ENCODE measurements at regions not wholly inside any gene's neighbourhood (a gene's known extent, or its start where the extent isn't known, plus 50 kb on each side); places are given as distances from the start of the nearest gene placed in this dataset.

GRCh38 chr14:86613786-86614185 is 1083.8 kb downstream of the FLRT2 start:
- H3K4me3 ChIP-seq: no peak overlapping the region
- intact Hi-C loops (cut with DNase I): no loop called here
- no peaks in the 10 kb centered on the region for H3K27me3 ChIP-seq
- H3K27ac ChIP-seq: no peak overlapping the region
- no peaks in the 10 kb centered on the region for H3K9me3 ChIP-seq
- ATAC-seq: no peak
- no peaks in the 10 kb centered on the region for H3K36me3 ChIP-seq (replicated peaks in 1 of 2; ENCODE audit: insufficient read depth in 1 of 2, low read depth in 2 of 2)
- H3K4me1 ChIP-seq: no peaks in the 10 kb centered on the region
- 75 to 77% methylated on average over 1 of the region's 1 CpG for WGBS, 2 donors
- no peak for DNase-seq
- TF ChIP-seq CTCF (IDR thresholded peaks at IDR 0.05): no peak
- no peak for TF ChIP-seq POLR2A (IDR thresholded peaks at IDR 0.05)

GRCh38 chr14:86613126-86613525 is 1083.2 kb downstream of the FLRT2 start:
- WGBS, 2 donors: 91 to 98% methylated on average over 3 of the region's 3 CpGs
- Histone ChIP-seq H3K27ac (no peak overlapping the region), H3K4me3 (no peak overlapping the region), H3K9me3 (no peaks in the 10 kb centered on the region), H3K36me3 (replicated peaks in 1 of 2; ENCODE audit: insufficient read depth in 1 of 2, low read depth in 2 of 2) (no peaks in the 10 kb centered on the region), H3K4me1 (no peaks in the 10 kb centered on the region), H3K27me3 (no peaks in the 10 kb centered on the region)
- TF ChIP-seq CTCF (IDR thresholded peaks at IDR 0.05) (no peak), POLR2A (IDR thresholded peaks at IDR 0.05) (no peak)
- DNase-seq (no peak), ATAC-seq (no peak)
- intact Hi-C loops (cut with DNase I): no loop called here

- no peaks in the 10 kb centered on the region for H3K27me3 ChIP-seq
- no peaks in the 10 kb centered on the region for H3K36me3 ChIP-seq (replicated peaks in 1 of 2; ENCODE audit: insufficient read depth in 1 of 2, low read depth in 2 of 2)
- no peaks in the 10 kb centered on the region for H3K4me1 ChIP-seq
- intact Hi-C loops (cut with DNase I): no loop called here
- ATAC-seq (no peak), DNase-seq (no peak)
- no peak overlapping the region for H3K4me3 ChIP-seq
- H3K9me3 ChIP-seq: no peaks in the 10 kb centered on the region
- no peak overlapping the region for H3K27ac ChIP-seq
- TF ChIP-seq POLR2A (IDR thresholded peaks at IDR 0.05) (no peak), CTCF (IDR thresholded peaks at IDR 0.05) (no peak)
- WGBS, 2 donors: 81 to 88% methylated on average over 2 of the region's 2 CpGs
These were observed 1074.6 kb downstream of the FLRT2 start for GRCh38 chr14:86604561-86604960.

- Histone ChIP-seq H3K9me3 (no peaks in the 10 kb centered on the region), H3K4me1 (no peaks in the 10 kb centered on the region), H3K36me3 (replicated peaks in 1 of 2; ENCODE audit: insufficient read depth in 1 of 2, low read depth in 2 of 2) (no peaks in the 10 kb centered on the region), H3K4me3 (no peak overlapping the region), H3K27ac (no peak overlapping the region), H3K27me3 (no peaks in the 10 kb centered on the region)
- 87 to 88% methylated on average over 3 of the region's 3 CpGs for WGBS, 2 donors
- intact Hi-C loops (cut with DNase I): no loop called here
- ATAC-seq (no peak), DNase-seq (no peak)
- TF ChIP-seq CTCF (IDR thresholded peaks at IDR 0.05): no peak
- no peak for TF ChIP-seq POLR2A (IDR thresholded peaks at IDR 0.05)
These were observed 1072.3 kb downstream of the FLRT2 start for GRCh38 chr14:86602263-86602662.

GRCh38 chr14:86601813-86602212 is 1071.9 kb downstream of the FLRT2 start:
- DNase-seq: no peak
- no peak overlapping the region for H3K4me3 ChIP-seq
- intact Hi-C loops (cut with DNase I): no loop called here
- ATAC-seq: no peak
- 82 to 93% methylated on average over 2 of the region's 2 CpGs for WGBS, 2 donors
- no peaks in the 10 kb centered on the region for H3K36me3 ChIP-seq (replicated peaks in 1 of 2; ENCODE audit: insufficient read depth in 1 of 2, low read depth in 2 of 2)
- no peaks in the 10 kb centered on the region for H3K4me1 ChIP-seq
- H3K9me3 ChIP-seq: no peaks in the 10 kb centered on the region
- TF ChIP-seq POLR2A (IDR thresholded peaks at IDR 0.05) (no peak), CTCF (IDR thresholded peaks at IDR 0.05) (no peak)
- H3K27me3 ChIP-seq: no peaks in the 10 kb centered on the region
- no peak overlapping the region for H3K27ac ChIP-seq

All from body of pancreas (tissue), 4 donors.